ENCODE measurements at regions not wholly inside any gene's neighbourhood (a gene's known extent, or its start where the extent isn't known, plus 50 kb on each side); places are given as distances from the start of the nearest gene placed in this dataset.

DNA sequence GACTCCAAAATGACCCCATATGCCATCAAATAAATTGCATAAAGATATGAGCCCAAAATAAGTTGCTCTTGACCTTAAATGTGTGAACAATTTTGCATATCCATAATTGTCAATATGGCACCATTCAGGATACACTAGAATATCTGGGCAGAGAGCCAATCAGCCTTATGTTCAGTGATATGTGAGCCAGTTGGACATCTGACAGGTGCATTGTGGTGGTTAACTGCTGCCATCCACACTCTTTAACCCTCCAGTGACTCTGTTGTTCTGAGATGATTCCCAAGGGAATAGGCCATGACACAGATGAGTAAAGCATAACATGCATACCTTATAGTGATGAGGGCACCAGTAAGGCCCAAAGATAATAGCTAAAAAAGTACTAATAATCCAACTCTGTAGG, 500.1 kb downstream of the PCDH18 start:
- ChIA-PET CTCF (no interaction called here), POLR2A (ENCODE audit: unreplicated experiment) (no interaction called here)
- Histone ChIP-seq H3K18ac (ENCODE audit: low read depth, low read length) (no peak overlapping the region), H3K9me3 (ENCODE audit: control insufficient read depth, insufficient read depth, low read length) (no peaks in the 10 kb centered on the region), H3K9me1 (ENCODE audit: insufficient read depth, low read length) (no peaks in the 10 kb centered on the region), H3K4me1 (ENCODE audit: control insufficient read depth, insufficient read depth, low read length) (no peaks in the 10 kb centered on the region), H3K9ac (ENCODE audit: low read depth, low read length) (no peak overlapping the region), H2BK120ac (ENCODE audit: low read depth, low read length) (no peak overlapping the region), H2AK9ac (replicated peaks; ENCODE audit: low read depth, low read length, poor library complexity) (no peak overlapping the region), H2AFZ (replicated peaks; ENCODE audit: low read length, poor library complexity) (no peak overlapping the region), H3K23ac (ENCODE audit: low read depth, low read length) (no peak overlapping the region), H2BK15ac (ENCODE audit: low read depth, low read length) (no peak overlapping the region), H3K79me1 (ENCODE audit: low read depth in 1 of 2, low read length in 2 of 2) (no peaks in the 10 kb centered on the region), H3K36me3 (ENCODE audit: control insufficient read depth, insufficient read depth, low read length) (no peaks in the 10 kb centered on the region), H2AK5ac (ENCODE audit: low read depth, low read length) (no peak overlapping the region), H3K4me3 (ENCODE audit: insufficient read depth, low read depth, low read length) (no peak overlapping the region), H4K91ac (ENCODE audit: insufficient read depth, low read depth, low read length) (no peak overlapping the region), H3K27me3 (ENCODE audit: control insufficient read depth, insufficient read depth, low read length) (no peaks in the 10 kb centered on the region), H2BK20ac (ENCODE audit: low read depth, low read length) (no peak overlapping the region), H2BK5ac (ENCODE audit: low read depth, low read length, poor library complexity, severe bottlenecking) (no peak overlapping the region), H4K8ac (ENCODE audit: low read depth in 2 of 2, low read length in 2 of 2) (no peak overlapping the region), H3K4ac (ENCODE audit: low read depth, low read length) (no peak overlapping the region), H3K27ac (ENCODE audit: insufficient read depth, low read length) (no peak overlapping the region), H3K4me2 (ENCODE audit: low read depth, low read length) (no peak overlapping the region), H4K20me1 (ENCODE audit: insufficient read depth, low read length) (no peaks in the 10 kb centered on the region), H4K5ac (ENCODE audit: low read depth, low read length) (no peak overlapping the region), H3K14ac (replicated peaks; ENCODE audit: low read depth, low read length) (no peak overlapping the region), H3K56ac (ENCODE audit: extremely low read depth, insufficient read depth, low read length) (no peak overlapping the region)
- in situ Hi-C loops (cut with MboI; ENCODE audit: low sequenced_read_pairs), result no loop called here
- DNase-seq (no peak), ATAC-seq (ENCODE audit: low read depth) (no peak)
- BruUV-seq (replicated peaks), result no TSS peak
- dilution Hi-C loops (cut with HindIII; ENCODE audit: low sequenced_read_pairs, unreplicated experiment), result no loop called here
- intact Hi-C loops (cut with micrococcal nuclease), result no loop called here
- no peak for TF ChIP-seq MXI1 (IDR thresholded peaks at IDR 0.05; ENCODE audit: borderline replicate concordance, low read depth, low read length)
- TF ChIP-seq RCOR1 (IDR thresholded peaks at IDR 0.05; ENCODE audit: insufficient replicate concordance, low read length), result no peak
- TF ChIP-seq, protein P1, sequence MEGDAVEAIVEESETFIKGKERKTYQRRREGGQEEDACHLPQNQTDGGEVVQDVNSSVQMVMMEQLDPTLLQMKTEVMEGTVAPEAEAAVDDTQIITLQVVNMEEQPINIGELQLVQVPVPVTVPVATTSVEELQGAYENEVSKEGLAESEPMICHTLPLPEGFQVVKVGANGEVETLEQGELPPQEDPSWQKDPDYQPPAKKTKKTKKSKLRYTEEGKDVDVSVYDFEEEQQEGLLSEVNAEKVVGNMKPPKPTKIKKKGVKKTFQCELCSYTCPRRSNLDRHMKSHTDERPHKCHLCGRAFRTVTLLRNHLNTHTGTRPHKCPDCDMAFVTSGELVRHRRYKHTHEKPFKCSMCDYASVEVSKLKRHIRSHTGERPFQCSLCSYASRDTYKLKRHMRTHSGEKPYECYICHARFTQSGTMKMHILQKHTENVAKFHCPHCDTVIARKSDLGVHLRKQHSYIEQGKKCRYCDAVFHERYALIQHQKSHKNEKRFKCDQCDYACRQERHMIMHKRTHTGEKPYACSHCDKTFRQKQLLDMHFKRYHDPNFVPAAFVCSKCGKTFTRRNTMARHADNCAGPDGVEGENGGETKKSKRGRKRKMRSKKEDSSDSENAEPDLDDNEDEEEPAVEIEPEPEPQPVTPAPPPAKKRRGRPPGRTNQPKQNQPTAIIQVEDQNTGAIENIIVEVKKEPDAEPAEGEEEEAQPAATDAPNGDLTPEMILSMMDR (conservative IDR thresholded peaks at IDR 0.05; ENCODE audit: low read depth, low read length), result no peak
- TF ChIP-seq RAD21 (IDR thresholded peaks at IDR 0.05; ENCODE audit: low read length), result no peak
- no peak for TF ChIP-seq POLR2A (IDR thresholded peaks at IDR 0.05; ENCODE audit: low read depth, low read length)
- no peak for TF ChIP-seq BHLHE40 (IDR thresholded peaks at IDR 0.05; ENCODE audit: low read depth, low read length)
- no peak for TF ChIP-seq MAZ (IDR thresholded peaks at IDR 0.05; ENCODE audit: borderline replicate concordance, low read depth, low read length)
- no peak for TF ChIP-seq FOS (IDR thresholded peaks at IDR 0.05; ENCODE audit: low read depth, low read length)
- TF ChIP-seq NFE2L2 (IDR thresholded peaks at IDR 0.05; ENCODE audit: low read depth, low read length), result no peak
- TF ChIP-seq, protein P2, sequence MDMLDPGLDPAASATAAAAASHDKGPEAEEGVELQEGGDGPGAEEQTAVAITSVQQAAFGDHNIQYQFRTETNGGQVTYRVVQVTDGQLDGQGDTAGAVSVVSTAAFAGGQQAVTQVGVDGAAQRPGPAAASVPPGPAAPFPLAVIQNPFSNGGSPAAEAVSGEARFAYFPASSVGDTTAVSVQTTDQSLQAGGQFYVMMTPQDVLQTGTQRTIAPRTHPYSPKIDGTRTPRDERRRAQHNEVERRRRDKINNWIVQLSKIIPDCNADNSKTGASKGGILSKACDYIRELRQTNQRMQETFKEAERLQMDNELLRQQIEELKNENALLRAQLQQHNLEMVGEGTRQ (IDR thresholded peaks at IDR 0.05; ENCODE audit: low read depth, low read length), result no peak
- no peak for TF ChIP-seq CHD1 (IDR thresholded peaks at IDR 0.05; ENCODE audit: low read depth, low read length)
- TF ChIP-seq MAFK (IDR thresholded peaks at IDR 0.05; ENCODE audit: low read depth, low read length), result no peak
- TF ChIP-seq, protein P3, sequence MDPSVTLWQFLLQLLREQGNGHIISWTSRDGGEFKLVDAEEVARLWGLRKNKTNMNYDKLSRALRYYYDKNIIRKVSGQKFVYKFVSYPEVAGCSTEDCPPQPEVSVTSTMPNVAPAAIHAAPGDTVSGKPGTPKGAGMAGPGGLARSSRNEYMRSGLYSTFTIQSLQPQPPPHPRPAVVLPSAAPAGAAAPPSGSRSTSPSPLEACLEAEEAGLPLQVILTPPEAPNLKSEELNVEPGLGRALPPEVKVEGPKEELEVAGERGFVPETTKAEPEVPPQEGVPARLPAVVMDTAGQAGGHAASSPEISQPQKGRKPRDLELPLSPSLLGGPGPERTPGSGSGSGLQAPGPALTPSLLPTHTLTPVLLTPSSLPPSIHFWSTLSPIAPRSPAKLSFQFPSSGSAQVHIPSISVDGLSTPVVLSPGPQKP (IDR thresholded peaks at IDR 0.05; ENCODE audit: borderline replicate concordance, low read depth, low read length), result no peak
- TF ChIP-seq CEBPB (IDR thresholded peaks at IDR 0.05; ENCODE audit: low read depth, low read length), result no peak
- TF ChIP-seq SMC3 (IDR thresholded peaks at IDR 0.05; ENCODE audit: low read depth, low read length), result no peak
- no peak for TF ChIP-seq RFX5 (IDR thresholded peaks at IDR 0.05; ENCODE audit: low read depth, low read length)

Measured in IMR-90 (cell line).